KMS-11 (cell line): ENCODE measurements at regions not wholly inside any gene's neighbourhood (a gene's known extent, or its start where the extent isn't known, plus 50 kb on each side); places are given as distances from the start of the nearest gene placed in this dataset.

ENCODE experiments used
- H2AFZ ChIP-seq: fragments of 200-600 bp; sonication (generic); 2 replicates; pipeline ENCODE4 v1.6.1; 2016; ENCODE audit warnings: antibody characterized with exemption, mixed run types, low read depth
- H3K27ac ChIP-seq: fragments of 200-600 bp; sonication (generic); 2 replicates; pipeline ENCODE4 v1.6.1; 2016; ENCODE audit warnings: mild to moderate bottlenecking, mixed run types
- H3K27me3 ChIP-seq: fragments of 200-600 bp; sonication (generic); 2 replicates; pipeline ENCODE4 v1.6.1; 2017; ENCODE audit warnings: mild to moderate bottlenecking, low read depth, mixed run types, moderate library complexity; ENCODE audit not compliant: insufficient read depth
- H3K36me3 ChIP-seq: fragments of 200-600 bp; sonication (generic); 2 replicates; pipeline ENCODE4 v1.6.1; 2017; ENCODE audit warnings: mild to moderate bottlenecking, mixed run types; ENCODE audit not compliant: insufficient read depth
- H3K4me1 ChIP-seq: fragments of 200-600 bp; sonication (generic); 2 replicates; pipeline ENCODE4 v1.6.1; 2016; ENCODE audit warnings: mild to moderate bottlenecking, low read depth, mixed run types; ENCODE audit not compliant: poor library complexity, severe bottlenecking
- H3K4me2 ChIP-seq: fragments of 200-600 bp; sonication (generic); 2 replicates; pipeline ENCODE4 v1.7.0; 2016; ENCODE audit warnings: mild to moderate bottlenecking, mixed run types
- H3K4me3 ChIP-seq: fragments of 200-600 bp; sonication (generic); IDR thresholded peaks from 2 replicates; pipeline ENCODE4 v1.6.1; 2017; ENCODE audit warnings: low read depth, low read length, mixed read lengths; ENCODE audit not compliant: insufficient read depth
- H3K79me2 ChIP-seq: fragments of 200-600 bp; sonication (generic); 2 replicates; pipeline ENCODE4 v1.6.1; 2016; ENCODE audit warnings: low read depth, mixed run types; ENCODE audit not compliant: insufficient read depth
- H3K9ac ChIP-seq: fragments of 200-600 bp; sonication (generic); 2 replicates; pipeline ENCODE4 v1.6.1; 2016; ENCODE audit warnings: mild to moderate bottlenecking, mixed run types
- H4K20me1 ChIP-seq: fragments of 200-600 bp; sonication (generic); 2 replicates; pipeline ENCODE4 v1.6.1; 2016; ENCODE audit warnings: mild to moderate bottlenecking, mixed run types; ENCODE audit not compliant: insufficient read depth
- TF ChIP-seq, protein P1 (sequence below): fragments of 200-600 bp; sonication (generic); conservative IDR thresholded peaks from 2 replicates; pipeline ENCODE4 v1.6.1; 2017; ENCODE audit warnings: low read depth, mild to moderate bottlenecking, antibody characterized with exemption, low read length, moderate library complexity, mixed read lengths

DNA sequence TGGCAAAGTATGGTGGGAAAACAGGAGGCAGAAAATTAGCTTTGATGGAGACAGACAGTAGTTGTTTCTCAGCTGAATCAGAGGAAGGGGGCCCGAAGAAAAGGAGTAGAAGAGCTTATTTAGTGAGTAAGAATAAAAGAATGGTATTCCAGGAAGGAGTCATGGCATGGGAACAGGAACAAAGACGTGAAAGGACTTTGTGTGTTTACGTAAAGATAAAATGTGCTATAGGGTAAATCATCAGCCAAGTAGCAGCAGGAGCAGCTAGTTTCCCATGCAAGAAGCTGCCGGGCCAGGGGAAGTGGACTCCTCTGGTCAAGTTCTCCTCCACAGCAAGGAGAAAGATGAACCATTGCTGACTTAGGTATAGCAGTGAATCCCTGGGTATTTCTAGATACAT lies 454.5 kb downstream of the HINT1 start:
- Histone ChIP-seq H3K27ac (no peak overlapping the region), H3K4me1 (no peaks in the 10 kb centered on the region), H3K36me3 (no peaks in the 10 kb centered on the region), H3K4me2 (no peak overlapping the region), H3K9ac (no peak overlapping the region), H4K20me1 (no peaks in the 10 kb centered on the region), H2AFZ (no peak overlapping the region), H3K4me3 (no peak overlapping the region), H3K27me3 (no peaks in the 10 kb centered on the region), H3K79me2 (no peaks in the 10 kb centered on the region)
- TF ChIP-seq, protein P1, sequence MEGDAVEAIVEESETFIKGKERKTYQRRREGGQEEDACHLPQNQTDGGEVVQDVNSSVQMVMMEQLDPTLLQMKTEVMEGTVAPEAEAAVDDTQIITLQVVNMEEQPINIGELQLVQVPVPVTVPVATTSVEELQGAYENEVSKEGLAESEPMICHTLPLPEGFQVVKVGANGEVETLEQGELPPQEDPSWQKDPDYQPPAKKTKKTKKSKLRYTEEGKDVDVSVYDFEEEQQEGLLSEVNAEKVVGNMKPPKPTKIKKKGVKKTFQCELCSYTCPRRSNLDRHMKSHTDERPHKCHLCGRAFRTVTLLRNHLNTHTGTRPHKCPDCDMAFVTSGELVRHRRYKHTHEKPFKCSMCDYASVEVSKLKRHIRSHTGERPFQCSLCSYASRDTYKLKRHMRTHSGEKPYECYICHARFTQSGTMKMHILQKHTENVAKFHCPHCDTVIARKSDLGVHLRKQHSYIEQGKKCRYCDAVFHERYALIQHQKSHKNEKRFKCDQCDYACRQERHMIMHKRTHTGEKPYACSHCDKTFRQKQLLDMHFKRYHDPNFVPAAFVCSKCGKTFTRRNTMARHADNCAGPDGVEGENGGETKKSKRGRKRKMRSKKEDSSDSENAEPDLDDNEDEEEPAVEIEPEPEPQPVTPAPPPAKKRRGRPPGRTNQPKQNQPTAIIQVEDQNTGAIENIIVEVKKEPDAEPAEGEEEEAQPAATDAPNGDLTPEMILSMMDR: no peak

DNA sequence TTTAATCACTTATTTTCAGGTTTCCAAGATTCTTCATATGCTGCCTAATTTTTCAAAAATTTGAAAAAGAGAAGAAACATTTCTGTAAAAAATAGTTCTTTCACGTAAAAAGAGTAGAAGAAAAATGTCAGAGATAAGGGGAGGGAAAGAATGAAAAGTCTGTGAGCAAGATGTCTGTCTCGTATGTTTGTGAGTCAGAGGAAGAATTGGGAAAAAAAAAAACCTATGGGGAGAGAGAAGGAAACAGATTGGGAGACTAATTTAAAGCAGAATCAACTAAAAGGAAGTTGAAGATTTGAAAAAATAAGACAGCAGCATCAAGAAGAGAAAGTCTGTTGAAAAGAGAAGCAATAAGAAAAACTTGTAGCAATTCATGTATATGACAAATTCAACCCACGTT lies 456.3 kb downstream of the HINT1 start:
- Histone ChIP-seq H3K36me3 (no peaks in the 10 kb centered on the region), H3K4me1 (no peaks in the 10 kb centered on the region), H3K4me3 (no peak overlapping the region), H3K27ac (no peak overlapping the region), H3K4me2 (no peak overlapping the region), H4K20me1 (no peaks in the 10 kb centered on the region), H3K79me2 (no peaks in the 10 kb centered on the region), H3K27me3 (no peaks in the 10 kb centered on the region), H2AFZ (no peak overlapping the region), H3K9ac (no peak overlapping the region)
- TF ChIP-seq, protein P1: no peak

DNA sequence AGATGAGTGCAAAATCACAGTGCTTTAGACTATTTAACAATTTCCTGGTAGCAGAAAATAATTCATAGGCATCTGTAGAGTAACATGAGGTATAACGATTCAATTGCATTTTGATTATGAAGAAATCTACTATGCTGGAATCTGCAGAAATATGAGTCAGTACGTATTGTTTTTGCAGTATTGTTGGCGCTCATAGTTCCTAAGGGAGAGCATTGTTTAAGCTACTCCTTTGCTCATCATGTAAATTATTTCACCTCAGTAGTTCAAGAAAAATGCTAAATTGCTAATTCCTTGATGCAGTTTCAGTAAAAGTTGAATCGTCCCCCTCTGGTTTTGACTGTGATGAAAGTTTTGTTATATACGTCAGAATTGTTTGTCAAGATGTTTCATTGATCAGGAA lies 458.4 kb downstream of the HINT1 start:
- no peak overlapping the region for H2AFZ ChIP-seq
- H3K27ac ChIP-seq: no peak overlapping the region
- TF ChIP-seq, protein P1: no peak

DNA sequence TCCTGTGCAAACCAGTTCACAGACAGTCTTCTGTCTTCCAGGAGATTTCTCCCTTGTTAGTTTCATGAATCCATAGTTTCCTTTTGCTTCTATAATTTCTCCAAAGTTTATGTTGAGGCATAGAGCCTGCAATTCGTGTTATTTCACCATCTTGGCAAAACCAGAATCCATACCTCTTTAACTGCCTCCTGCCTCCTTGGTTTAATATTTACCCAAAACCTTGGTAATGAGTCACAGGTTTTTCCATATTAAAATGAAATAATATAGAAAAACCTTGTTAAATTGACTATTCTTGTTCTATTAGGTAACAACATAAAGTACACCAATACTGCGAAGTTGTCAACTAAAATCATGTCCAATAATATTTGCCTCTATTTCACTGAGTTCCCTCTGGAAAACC lies 459.7 kb downstream of the HINT1 start:
- H3K36me3 ChIP-seq: no peaks in the 10 kb centered on the region
- no peaks in the 10 kb centered on the region for H4K20me1 ChIP-seq
- H3K27ac ChIP-seq: no peak overlapping the region
- H3K4me3 ChIP-seq: no peak overlapping the region
- no peaks in the 10 kb centered on the region for H3K79me2 ChIP-seq
- no peaks in the 10 kb centered on the region for H3K27me3 ChIP-seq
- no peaks in the 10 kb centered on the region for H3K4me1 ChIP-seq
- TF ChIP-seq, protein P1: no peak
- no peak overlapping the region for H2AFZ ChIP-seq
- H3K4me2 ChIP-seq: no peak overlapping the region
- no peak overlapping the region for H3K9ac ChIP-seq

More for the DNA sequence above, 458.4 kb downstream of the HINT1 start:
- Histone ChIP-seq H3K27me3 (no peaks in the 10 kb centered on the region), H3K4me3 (no peak overlapping the region), H3K4me2 (no peak overlapping the region), H3K9ac (no peak overlapping the region), H3K79me2 (no peaks in the 10 kb centered on the region), H3K4me1 (no peaks in the 10 kb centered on the region), H4K20me1 (no peaks in the 10 kb centered on the region), H3K36me3 (no peaks in the 10 kb centered on the region)
